Mucosa of gallbladder (tissue), 1 donor: ENCODE measurements at regions not wholly inside any gene's neighbourhood (a gene's known extent, or its start where the extent isn't known, plus 50 kb on each side); places are given as distances from the start of the nearest gene placed in this dataset.
"Not testable (repeated sequence)": the region's sequence is repeated elsewhere in the genome, so short reads cannot be mapped to it uniquely, and the experiment has no call there.

Experiments used
- DNase-seq: peaks from one replicate; pipeline ENCODE4 v3.0.0-alpha.2; 2020; ENCODE audit warnings: low spot score
- donor health status: DM: no; HTN: no; CAD: no.

GRCh38 chr13:58893396-58893795, 1261.9 kb downstream of the PCDH17 start:
- no peak for DNase-seq

- no peak for DNase-seq
These were observed 1257.3 kb downstream of the DIAPH3 start for GRCh38 chr13:58906329-58907007.

- DNase-seq: no peak
These were observed 1256.4 kb downstream of the DIAPH3 start for GRCh38 chr13:58907347-58907746.

GRCh38 chr13:58908019-58908679, 1255.6 kb downstream of the DIAPH3 start:
- DNase-seq: no peak

- DNase-seq: no peak
These were observed 1244.2 kb downstream of the DIAPH3 start for GRCh38 chr13:58919551-58919950.

GRCh38 chr13:58921129-58921528, 1242.6 kb downstream of the DIAPH3 start:
- DNase-seq: no peak

GRCh38 chr13:58926858-58927257, 1236.9 kb downstream of the DIAPH3 start:
- DNase-seq: no peak

GRCh38 chr13:58933475-58933874, 1230.3 kb downstream of the DIAPH3 start:
- DNase-seq: no peak

GRCh38 chr13:58935689-58936088, 1228.0 kb downstream of the DIAPH3 start:
- no peak for DNase-seq

- DNase-seq: no peak
These were observed 1217.5 kb downstream of the DIAPH3 start for GRCh38 chr13:58946274-58946673.

- DNase-seq: no peak
These were observed 1214.1 kb downstream of the DIAPH3 start for GRCh38 chr13:58949646-58950045.

- DNase-seq: no peak
These were observed 1212.8 kb downstream of the DIAPH3 start for GRCh38 chr13:58950911-58951310.

GRCh38 chr13:58953638-58954037, 1210.1 kb downstream of the DIAPH3 start:
- no peak for DNase-seq

GRCh38 chr13:58955546-58956385, 1208.0 kb downstream of the DIAPH3 start:
- DNase-seq: no peak

- not testable (repeated sequence) for DNase-seq
These were observed 1205.6 kb downstream of the DIAPH3 start for GRCh38 chr13:58958097-58958496.

- DNase-seq: no peak
These were observed 1202.8 kb downstream of the DIAPH3 start for GRCh38 chr13:58960888-58961287.

GRCh38 chr13:58963321-58963720, 1200.4 kb downstream of the DIAPH3 start:
- DNase-seq: no peak

- DNase-seq: no peak
These were observed 1199.7 kb downstream of the DIAPH3 start for GRCh38 chr13:58964048-58964447.

GRCh38 chr13:58977085-58977484, 1186.6 kb downstream of the DIAPH3 start:
- DNase-seq: no peak

- DNase-seq: no peak
These were observed 1185.4 kb downstream of the DIAPH3 start for GRCh38 chr13:58978331-58978730.

- no peak for DNase-seq
These were observed 1183.9 kb downstream of the DIAPH3 start for GRCh38 chr13:58979851-58980250.

- no peak for DNase-seq
These were observed 1177.9 kb downstream of the DIAPH3 start for GRCh38 chr13:58985845-58986244.

GRCh38 chr13:58989556-58989955, 1174.2 kb downstream of the DIAPH3 start:
- no peak for DNase-seq
